HG02759 (cell line): ENCODE measurements at regions not wholly inside any gene's neighbourhood (a gene's known extent, or its start where the extent isn't known, plus 50 kb on each side); places are given as distances from the start of the nearest gene placed in this dataset.

Source experiments
- ATAC-seq: cut with Tn5 transposase; IDR thresholded peaks from one replicate; pipeline ENCODE4 v1.9.1; 2021; ENCODE audit warnings: mild to moderate bottlenecking, moderate library complexity; ENCODE audit not compliant: unreplicated experiment

GRCh38 chr2:120863146-120863545 is 127.5 kb downstream of the GLI2 start:
- ATAC-seq, result no peak

DNA sequence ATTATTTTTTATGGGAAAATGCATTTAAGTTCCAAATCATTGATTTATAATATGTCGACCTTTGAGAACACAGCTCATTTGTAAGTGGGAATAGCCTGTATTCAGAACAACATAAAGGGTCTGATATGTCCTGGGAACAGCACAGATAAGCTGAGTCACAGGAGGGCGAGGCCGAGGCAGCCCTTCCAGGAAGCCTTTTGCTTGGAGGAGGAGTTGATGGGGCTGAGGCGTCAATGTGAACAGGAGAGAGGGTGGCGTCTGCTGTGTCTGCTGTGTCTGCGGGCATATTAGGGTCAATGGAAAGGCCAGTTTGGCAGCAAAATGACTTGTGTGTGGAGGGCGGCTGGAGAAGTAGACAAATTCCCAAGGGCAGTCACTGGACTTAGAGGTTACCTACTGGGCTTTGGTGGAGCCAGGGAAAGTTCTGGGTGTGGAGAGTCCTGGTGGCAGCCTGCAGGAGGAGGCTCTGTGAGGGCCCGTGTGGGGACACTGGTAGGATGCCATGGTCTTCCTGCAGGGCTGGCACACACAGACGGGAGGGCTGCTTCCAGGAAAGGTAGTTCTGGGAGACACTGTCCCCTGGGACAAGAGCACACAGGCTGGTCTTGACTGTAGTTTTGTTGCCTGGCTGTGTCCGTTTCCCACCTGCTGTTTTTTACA is 128.1 kb downstream of the GLI2 start:
- no peak for ATAC-seq

DNA sequence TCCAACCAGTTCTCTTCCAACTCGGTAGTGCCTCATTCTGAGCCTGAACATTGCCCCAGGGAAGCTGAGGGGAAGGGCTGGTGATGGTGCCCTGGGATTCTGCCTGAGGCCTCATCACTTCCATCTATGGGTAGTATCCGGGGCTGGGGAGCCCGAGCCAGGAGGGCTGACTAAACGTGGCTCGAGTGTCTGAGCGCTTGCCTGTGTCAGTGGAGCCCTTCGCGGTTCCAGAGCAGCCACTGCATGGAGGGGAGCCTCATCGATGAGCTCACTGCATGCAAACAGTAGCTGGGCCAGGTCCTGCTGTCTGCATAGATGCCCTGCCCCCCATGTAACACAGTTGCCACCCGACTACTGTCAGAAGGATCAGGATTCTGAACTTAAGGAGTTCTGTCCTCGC is 129.3 kb downstream of the GLI2 start:
- ATAC-seq, result no peak

- ATAC-seq, result no peak
Observed at GRCh38 chr2:120865656-120866055, 130.0 kb downstream of the GLI2 start.

DNA sequence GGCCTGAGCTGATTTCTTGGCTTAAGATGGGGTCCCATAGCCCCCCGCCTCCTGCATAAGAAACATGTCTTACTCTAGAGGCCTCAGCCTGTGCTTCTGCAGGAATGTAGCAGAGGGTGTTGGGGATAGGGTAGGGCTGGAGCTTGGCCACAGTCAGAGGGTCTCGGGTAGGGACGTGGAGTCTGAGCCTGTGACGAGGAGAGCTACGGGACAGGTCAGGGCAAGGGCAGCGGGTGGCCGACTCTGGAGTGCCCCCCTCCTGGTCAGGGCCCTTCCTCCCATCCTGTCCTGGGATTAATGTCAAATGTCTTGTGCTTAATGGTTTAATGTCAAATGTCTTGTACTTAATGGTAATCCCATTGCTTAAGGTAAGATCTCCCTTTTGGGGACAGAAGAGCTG is 130.4 kb downstream of the GLI2 start:
- ATAC-seq, result no peak

DNA sequence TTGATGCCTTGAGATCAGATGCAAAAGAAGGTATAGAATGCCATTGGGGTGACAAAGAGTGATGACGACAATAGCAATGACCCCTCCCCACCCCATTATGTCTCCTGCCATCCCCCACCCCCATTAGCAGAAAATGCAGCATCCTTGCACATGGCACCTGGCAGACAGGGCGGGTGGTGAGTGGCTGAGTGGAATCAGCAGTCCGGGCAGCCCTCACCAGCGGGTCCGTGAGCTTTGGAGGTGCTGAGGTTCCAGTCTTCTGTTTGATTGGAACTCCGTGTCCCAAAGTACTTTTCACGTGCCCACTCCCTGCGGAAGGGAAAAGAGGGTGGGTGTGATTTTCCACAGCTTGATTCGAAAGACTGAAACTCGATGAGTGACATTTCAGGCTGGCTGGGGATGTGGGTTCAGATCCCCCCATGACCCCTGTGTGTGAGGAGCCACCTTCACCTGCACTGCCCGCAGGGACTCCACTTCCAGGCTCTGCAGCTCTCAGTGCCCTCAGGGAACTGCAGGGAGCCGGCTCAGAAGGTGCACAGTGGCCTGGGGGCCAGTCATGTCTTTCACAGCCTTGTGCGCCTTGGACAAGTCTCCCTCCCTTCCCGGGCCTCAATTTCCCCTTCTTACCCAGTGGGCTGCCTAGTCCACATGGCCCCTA is 130.9 kb downstream of the GLI2 start:
- ATAC-seq, result no peak

DNA sequence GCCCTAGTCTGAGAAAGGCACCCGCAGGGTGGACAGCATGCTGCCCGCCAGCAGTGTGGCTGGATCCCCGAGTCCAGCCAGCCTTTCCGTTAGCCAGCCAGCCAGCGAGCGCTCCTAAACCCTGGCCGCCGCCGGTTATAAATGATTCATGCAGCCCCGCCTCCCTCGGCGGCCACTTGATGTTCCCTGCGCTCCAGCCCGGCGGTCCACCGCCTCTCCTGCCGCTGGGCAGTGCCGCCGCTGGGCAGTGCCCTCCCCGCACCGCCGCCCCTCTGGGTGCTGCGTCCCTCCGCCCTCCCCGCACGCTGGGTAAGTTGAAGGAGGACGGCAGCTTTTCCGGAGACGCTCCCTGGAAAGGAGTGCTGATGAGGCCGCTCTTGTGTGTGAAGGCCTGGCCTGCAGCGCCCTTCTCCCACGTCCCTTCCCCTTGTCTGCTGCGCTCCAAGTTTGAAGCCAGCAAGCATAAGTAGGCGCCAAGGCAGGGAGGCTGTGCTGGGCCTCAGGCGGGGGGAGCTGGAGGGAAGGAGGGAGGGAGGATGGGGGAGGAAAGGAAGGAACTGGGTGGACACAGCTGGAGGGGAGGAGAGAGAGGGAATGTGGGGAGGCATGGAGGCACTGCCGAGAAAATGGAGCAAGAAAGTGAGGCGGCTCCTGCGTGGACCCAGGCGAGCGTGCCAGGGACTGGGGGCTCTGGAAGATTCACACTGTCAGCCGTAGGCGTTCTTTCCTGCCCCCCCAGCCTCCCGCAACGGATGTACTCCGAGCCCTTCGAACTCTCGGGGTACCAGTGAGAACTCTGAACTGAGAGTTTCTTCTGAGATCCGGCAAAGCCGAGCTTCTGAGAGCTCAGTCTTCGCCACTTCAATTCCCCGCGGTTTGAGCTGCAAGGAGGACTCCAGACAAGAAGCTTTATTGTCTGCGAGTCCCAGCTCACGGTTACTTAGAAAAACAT is 131.9 kb downstream of the GLI2 start:
- no peak for ATAC-seq

DNA sequence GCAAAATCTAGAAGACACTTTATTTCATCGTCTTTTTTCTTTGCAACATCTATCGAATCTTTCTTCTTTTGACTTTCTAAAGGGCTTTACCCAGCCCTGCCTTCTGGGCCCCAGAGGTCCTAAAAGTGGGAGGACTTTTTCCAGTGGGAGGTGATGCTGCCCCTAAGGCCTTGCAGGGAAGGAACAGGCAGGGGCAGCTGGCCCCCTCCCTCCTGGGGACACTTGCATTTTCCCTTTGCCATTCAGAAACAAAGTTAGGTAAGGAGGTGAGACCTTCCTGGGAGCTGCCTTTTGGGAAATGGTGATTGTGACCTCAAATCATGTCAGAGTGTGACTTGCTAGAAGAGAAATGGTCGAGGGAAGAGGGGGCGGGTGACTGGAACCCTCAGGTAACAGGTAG is 132.7 kb downstream of the GLI2 start:
- no peak for ATAC-seq

DNA sequence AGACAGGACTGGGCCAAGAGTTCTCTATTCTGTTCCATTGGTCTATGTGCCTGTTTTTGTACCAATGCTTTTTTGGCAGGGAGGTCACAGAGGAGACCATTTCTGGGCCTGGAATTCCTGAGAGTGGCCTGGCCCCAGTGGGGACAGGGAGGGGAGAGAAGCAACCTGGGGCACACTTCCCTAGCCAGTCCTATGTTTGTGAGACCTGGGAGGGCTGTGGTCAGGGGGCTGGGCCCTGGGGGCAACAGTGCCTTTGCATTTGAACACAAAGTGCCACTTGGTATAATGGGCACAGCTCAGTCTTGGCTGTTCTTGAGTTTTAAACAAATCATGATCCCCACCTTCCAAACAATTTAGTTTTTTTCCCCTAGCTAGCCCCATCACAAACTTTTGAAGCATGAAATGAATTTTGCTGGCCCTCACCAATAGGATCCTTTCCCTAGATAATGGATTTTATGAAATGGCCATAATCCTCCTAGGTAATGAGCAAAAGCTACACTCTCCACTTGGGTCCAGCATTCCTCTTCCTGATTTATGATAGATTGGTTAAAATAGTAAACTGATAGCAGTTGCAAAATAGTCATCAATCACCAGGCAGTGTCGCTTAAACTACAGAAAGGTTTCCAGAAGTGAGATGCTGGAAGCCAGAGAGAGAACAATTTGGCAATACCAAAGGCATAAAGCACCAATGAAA is 133.5 kb downstream of the GLI2 start:
- no peak for ATAC-seq

GRCh38 chr2:120869730-120870466 is 134.2 kb downstream of the GLI2 start:
- no peak for ATAC-seq

DNA sequence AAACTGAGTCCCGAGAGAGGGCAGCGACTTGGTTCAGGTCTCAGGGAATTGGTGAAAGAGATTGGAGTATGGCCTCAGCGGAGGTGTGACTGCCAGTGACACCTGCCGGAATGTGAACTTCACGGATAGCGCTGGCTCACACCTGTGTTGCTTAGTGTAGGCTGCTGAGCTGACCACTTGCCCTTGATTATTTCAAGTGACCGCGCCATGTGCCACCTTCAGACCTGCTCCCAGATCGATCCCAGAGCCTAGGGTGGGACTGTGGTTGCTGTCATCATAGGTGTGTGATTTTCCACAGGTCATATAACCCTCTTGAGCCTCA is 134.8 kb downstream of the GLI2 start:
- no peak for ATAC-seq

GRCh38 chr2:120871016-120871635 is 135.5 kb downstream of the GLI2 start:
- ATAC-seq, result no peak

DNA sequence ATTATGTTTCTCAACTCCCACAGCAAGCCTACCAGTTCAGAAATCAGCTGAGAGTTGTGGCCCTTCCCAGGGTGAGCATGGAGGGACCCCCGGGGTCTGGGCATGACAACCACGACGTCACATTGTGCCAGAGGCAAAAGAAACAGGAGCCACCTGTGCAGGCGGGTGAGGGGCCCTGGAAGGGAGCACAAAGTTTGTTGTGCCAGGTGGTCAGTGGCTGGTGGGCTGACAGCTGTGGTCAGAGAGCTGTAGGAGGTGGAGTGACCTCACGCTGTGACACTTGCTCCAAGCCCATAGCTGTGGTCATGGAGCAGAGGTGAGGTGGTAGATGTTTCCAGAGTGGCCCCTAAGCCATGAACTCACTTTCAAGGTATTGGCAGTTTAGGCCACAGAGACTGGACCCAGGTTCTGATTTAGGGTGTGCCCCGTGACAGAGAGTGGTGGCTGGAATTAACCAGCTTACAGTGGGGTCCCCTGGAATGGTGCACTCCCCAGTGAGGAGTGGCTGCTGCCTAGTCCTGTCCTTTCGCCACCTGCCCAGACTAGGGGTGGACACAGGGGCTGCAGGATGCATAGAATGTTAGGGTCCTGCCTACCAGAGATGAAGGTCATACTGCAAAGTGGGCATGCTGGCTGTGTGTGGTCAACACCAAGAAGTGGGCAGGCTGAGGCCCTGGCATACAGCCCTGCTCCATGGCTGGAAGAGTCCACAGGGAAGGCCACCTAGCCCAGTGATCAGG is 136.4 kb downstream of the GLI2 start:
- no peak for ATAC-seq

DNA sequence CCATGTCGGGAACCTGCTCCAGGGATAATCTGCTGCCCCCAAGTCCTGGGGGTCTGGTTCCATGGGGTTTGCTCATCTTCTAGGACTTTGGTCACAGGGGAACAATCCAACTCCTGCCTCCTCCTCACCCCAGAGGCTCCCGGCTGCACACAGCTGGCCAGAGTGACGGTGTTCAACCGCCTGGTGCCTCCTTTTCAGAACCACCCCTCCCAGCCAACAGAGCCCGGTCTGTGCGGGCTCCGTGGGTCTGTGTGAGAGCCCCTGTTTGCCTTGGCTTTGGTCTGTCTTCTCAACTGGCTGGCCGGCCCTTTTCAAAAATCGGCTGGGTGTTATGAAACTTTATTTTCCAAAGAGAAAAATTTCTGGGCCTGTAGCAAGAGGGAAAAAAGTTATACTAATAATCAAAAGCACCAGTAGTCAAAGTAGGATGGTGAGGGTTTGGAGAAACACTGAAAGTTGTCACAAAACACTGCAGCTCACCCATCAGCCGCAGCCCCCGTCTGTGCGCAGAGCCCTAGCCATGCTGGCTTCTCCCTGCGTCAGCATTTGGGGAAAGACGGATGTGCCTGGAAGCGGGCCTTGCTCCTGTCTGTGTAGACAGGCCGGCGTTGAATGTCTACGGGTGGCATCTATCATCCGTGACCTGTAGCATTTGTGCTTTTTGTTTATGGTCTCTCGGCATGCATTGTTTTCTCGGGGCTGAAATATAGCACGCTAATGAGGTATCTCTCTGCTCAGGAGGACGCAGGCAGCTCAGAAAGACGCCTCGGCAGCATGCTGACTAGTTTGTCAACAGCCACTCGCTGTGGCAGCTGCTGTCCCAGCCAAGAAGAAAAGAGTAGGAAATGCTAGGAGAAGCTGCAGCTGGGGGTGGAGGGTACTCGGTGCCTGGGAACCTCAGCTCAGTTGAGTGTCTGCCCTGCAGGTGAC is 138.6 kb downstream of the GLI2 start:
- no peak for ATAC-seq

DNA sequence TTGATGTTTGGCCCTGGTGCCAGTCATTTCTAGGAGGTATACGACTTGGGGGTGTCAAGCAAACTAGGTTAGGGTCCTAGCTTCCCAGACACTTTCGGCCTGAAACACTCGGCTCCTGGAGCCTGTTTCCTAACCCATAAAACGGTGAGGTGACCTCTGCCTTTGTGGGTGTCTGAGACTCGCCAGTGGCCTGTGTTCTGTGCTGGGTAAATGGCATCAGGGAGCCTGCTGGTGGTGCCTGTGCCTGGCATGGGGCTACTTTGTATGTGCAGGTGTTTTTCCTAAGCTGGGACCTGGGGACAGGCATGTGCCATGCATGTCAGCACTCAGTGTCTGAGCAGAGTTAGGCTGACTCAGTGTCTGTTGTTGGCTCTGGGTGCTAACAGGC is 139.2 kb downstream of the GLI2 start:
- ATAC-seq, result no peak

- no peak for ATAC-seq
Observed at GRCh38 chr2:120875431-120875830, 139.8 kb downstream of the GLI2 start.

DNA sequence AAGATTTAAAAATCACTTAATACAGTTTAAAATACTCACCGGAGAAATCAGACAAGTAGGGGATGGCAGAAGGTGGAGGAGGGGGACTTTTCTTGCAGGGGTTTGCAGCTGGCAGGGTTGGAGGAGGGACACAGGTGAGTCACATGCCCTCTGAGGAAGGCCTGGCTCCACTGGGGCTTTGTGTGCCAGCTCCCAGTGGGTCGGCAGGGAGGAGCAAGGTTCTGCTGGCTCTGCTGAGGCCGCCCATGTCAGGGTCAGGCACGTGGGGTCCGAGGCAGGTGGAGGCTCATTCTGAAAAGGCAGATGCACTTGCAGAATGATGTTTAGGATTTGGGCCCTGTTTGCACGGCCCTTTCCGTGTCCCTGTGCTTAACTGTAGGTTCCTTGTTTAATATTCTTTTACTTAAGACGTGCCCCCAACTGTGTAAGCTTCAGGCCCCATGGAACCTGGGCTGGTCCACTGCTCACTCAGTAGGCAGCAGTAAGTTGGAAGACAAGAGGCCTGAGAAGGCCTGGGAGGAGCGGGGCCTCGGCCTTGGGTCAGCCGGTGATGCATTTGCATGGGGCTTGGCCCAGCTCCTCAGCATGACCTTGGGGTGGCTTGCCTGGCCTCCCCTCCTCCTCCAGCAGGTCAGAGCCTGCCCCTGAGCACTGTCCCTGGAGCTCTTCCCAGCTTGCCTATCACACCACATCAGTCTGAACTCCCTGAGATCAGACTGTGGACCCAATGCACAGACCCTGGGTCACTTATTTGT is 141.0 kb downstream of the GLI2 start:
- ATAC-seq, result no peak

- no peak for ATAC-seq
Observed at GRCh38 chr2:120877409-120877808, 141.7 kb downstream of the GLI2 start.
